Transverse colon (tissue), 4 donors: ENCODE measurements at regions not wholly inside any gene's neighbourhood (a gene's known extent, or its start where the extent isn't known, plus 50 kb on each side); places are given as distances from the start of the nearest gene placed in this dataset.

Experiments
- DNase-seq: peaks from one replicate; pipeline ENCODE4 v3.0.0-alpha.2; 2019
- H3K27ac ChIP-seq, 4 donors: fragments of 200-600 bp; sonication (generic); 2 replicates each; pipeline ENCODE4 v1.5.1; 2016 to 2018; ENCODE audit warnings: inconsistent platforms in 4 of 4
- H3K27me3 ChIP-seq: fragments of 200-600 bp; sonication (generic); 2 replicates; pipeline ENCODE4 v1.5.1; 2017; ENCODE audit warnings: inconsistent platforms
- H3K36me3 ChIP-seq, 4 donors: fragments of 200-600 bp; sonication (generic); 2 replicates each; pipeline ENCODE4 v1.5.1; 2017 to 2019; ENCODE audit warnings: inconsistent platforms in 4 of 4
- H3K4me1 ChIP-seq, 4 donors: fragments of 200-600 bp; sonication (generic); 2 replicates each; pipeline ENCODE4 v1.5.1; 2017 to 2020; ENCODE audit warnings: inconsistent platforms in 4 of 4
- H3K4me3 ChIP-seq, 4 donors: fragments of 200-600 bp; sonication (generic); 1 replicate in 1 of 4; 2 replicates in 3 of 4; pipeline versions ENCODE4 v1.5.1 to v1.6.1; 2017 to 2019; ENCODE audit warnings: inconsistent platforms in 4 of 4
- H3K9me3 ChIP-seq, 2 donors: fragments of 200-600 bp; sonication (generic); 2 replicates each; pipeline ENCODE4 v1.5.1; 2017 to 2019; ENCODE audit warnings: inconsistent platforms in 2 of 2
- EP300 ChIP-seq: sonication (generic); formaldehyde crosslinking; IDR thresholded peaks from one replicate; pipeline ENCODE4 v1.6.1; 2017; ENCODE audit warnings: antibody characterized with exemption, low read depth
- POLR2A ChIP-seq: fragments of 450-650 bp; IDR thresholded peaks from one replicate; pipeline ENCODE4 v1.6.1; 2016; ENCODE audit warnings: antibody characterized with exemption, mild to moderate bottlenecking, moderate library complexity
- POLR2AphosphoS5 ChIP-seq, 3 donors: sonication (generic); formaldehyde crosslinking; IDR thresholded peaks; one replicate each; pipeline ENCODE4 v1.6.1; 2016; ENCODE audit warnings: antibody characterized with exemption in 3 of 3
- WGBS, 2 donors: methylation state at CpG; one replicate each; pipeline ENCODE4 v1.1.5; 2018; ENCODE audit warnings: low coverage in 1 of 2; 5-methylcytosine and 5-hydroxymethylcytosine counted together
- in situ Hi-C, 4 donors: fragments of 200-750 bp; cut with MboI; loops; one replicate each; pipeline versions ENCODE4 v1.15.0 to v1.15.1; 2017; ENCODE audit warnings: low sequenced_read_pairs in 3 of 4, low pct_ligation_motif_present in 1 of 4, low pct_unique_long_range_greater_than_20kb in 1 of 4
- intact Hi-C: fragments of 100-400 bp; cut with DNase I; formaldehyde crosslinking; loops from one replicate; pipeline ENCODE4 v1.15.1; 2023; ENCODE audit warnings: low total_unique reads
- TF ChIP-seq, protein P1 (sequence below), 5 experiments: fragments of 200-600 bp in 3 of 5; fragments of 450-650 bp in 2 of 5; sonication (generic) in 3 of 5; IDR thresholded peaks; 1 replicate in 2 of 5; 2 replicates in 3 of 5; pipeline ENCODE4 v1.5.1; 2016 to 2017; ENCODE audit warnings: antibody characterized with exemption in 5 of 5, inconsistent platforms in 3 of 5, mild to moderate bottlenecking in 2 of 5, moderate library complexity in 1 of 5

DNA sequence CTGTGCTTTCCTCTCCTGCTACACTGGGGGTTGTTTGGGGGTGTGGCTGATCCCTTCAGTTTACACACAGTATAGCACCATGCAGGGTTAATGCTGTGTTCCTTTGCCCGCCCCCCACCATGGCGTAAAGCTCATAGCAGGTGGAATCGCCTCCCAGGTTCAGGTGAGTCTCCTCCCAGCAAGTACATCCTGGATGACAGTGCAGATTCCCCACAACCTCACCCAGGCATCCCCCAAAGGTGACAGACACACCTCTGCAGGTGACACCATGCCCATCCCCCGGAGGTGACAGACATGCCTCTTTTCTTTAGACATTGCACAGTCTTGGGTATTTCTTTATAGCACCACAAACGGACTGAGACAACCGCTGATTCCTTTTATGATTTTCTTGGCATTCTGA is 343.7 kb downstream of the BRD1 start:
- H3K4me1 ChIP-seq: no peaks in the 10 kb centered on the region
- H3K36me3 ChIP-seq: no peaks in the 10 kb centered on the region
- H3K9me3 ChIP-seq: no peaks in the 10 kb centered on the region
- intact Hi-C loops (no loop called here), in situ Hi-C loops (no loop called here)
- WGBS, 2 donors: 79% methylated on average over 6 of the region's 6 CpGs; no CpG with 5 or more reads in 1 of the 2 donors
- H3K27ac ChIP-seq: no peak overlapping the region
- H3K27me3 ChIP-seq: peaks cover 29% of the 10 kb centered on the region
- no peak overlapping the region for H3K4me3 ChIP-seq
- DNase-seq: no peak
- no peak for TF ChIP-seq POLR2AphosphoS5 (IDR thresholded peaks at IDR 0.05)
- TF ChIP-seq EP300: no peak
- TF ChIP-seq POLR2A: no peak
- TF ChIP-seq, protein P1, sequence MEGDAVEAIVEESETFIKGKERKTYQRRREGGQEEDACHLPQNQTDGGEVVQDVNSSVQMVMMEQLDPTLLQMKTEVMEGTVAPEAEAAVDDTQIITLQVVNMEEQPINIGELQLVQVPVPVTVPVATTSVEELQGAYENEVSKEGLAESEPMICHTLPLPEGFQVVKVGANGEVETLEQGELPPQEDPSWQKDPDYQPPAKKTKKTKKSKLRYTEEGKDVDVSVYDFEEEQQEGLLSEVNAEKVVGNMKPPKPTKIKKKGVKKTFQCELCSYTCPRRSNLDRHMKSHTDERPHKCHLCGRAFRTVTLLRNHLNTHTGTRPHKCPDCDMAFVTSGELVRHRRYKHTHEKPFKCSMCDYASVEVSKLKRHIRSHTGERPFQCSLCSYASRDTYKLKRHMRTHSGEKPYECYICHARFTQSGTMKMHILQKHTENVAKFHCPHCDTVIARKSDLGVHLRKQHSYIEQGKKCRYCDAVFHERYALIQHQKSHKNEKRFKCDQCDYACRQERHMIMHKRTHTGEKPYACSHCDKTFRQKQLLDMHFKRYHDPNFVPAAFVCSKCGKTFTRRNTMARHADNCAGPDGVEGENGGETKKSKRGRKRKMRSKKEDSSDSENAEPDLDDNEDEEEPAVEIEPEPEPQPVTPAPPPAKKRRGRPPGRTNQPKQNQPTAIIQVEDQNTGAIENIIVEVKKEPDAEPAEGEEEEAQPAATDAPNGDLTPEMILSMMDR (IDR thresholded peaks at IDR 0.05): no peak

DNA sequence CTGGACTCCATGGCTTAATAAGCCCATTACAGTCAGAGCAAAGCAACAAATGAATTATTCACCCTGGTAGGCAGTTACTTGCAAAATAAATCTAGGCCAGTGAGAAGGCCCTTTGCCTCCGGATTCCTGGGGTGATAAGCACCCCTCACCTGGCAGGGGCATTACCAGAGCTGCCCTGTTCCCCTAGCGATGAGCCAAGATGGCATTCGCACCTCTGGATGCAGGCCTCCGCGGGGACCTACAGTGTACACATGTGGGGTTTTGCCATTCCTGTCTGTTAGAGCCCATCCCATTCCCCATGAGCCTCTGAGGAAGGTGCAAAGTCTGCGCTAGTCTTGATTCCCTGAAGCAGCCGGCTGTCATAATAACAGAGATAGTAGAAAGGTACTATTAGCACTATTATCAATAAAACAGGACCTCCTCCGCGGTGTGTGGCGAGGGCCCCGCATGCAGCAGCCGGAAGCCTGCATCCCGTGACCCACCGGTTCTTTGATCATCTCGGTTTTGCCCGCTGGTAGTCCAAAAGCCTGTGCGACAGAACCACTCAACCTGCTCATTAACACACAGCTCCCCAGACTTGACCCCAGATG is 344.3 kb downstream of the BRD1 start:
- Histone ChIP-seq H3K27ac (no peak overlapping the region), H3K9me3 (no peaks in the 10 kb centered on the region), H3K36me3 (no peaks in the 10 kb centered on the region), H3K4me3 (no peak overlapping the region), H3K27me3 (peaks cover 29% of the 10 kb centered on the region), H3K4me1 (no peaks in the 10 kb centered on the region)
- DNase-seq: no peak
- intact Hi-C loops: no loop called here
- 87% methylated on average over 17 of the region's 17 CpGs; no CpG with 5 or more reads in 1 of the 2 donors for WGBS, 2 donors
- TF ChIP-seq POLR2AphosphoS5 (IDR thresholded peaks at IDR 0.05): no peak
- TF ChIP-seq, protein P1 (IDR thresholded peaks at IDR 0.05): no peak
- no peak for TF ChIP-seq EP300
- no peak for TF ChIP-seq POLR2A
- in situ Hi-C loops: no loop called here

DNA sequence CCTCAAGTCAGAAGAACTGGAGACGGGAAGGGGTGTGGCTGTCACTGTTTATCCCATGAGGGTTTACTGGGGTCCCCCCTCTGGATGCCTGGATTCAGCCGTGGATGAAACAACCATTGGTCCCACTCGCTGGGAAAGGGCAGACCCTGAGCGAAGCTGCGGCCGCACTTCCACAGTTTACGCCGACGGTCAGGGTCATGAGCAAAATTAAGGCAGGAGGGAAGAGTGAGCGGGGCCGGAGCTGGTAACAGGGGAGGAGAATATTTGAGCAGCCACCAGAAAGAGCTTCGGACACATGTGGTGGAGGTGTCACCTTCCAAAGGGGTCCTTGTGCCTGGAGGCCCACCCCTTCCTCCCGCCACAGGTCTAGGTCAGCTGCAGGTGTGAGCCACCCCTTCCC is 344.9 kb downstream of the BRD1 start:
- no peak overlapping the region for H3K27ac ChIP-seq
- H3K27me3 ChIP-seq: peaks cover 29% of the 10 kb centered on the region
- in situ Hi-C loops (no loop called here), intact Hi-C loops (no loop called here)
- TF ChIP-seq, protein P1 (IDR thresholded peaks at IDR 0.05): no peak
- TF ChIP-seq EP300 (no peak), POLR2AphosphoS5 (IDR thresholded peaks at IDR 0.05) (no peak), POLR2A (no peak)
- H3K9me3 ChIP-seq: no peaks in the 10 kb centered on the region
- no peak for DNase-seq
- H3K4me3 ChIP-seq: no peak overlapping the region
- no peaks in the 10 kb centered on the region for H3K36me3 ChIP-seq
- 80% methylated on average over 13 of the region's 13 CpGs; no CpG with 5 or more reads in 1 of the 2 donors for WGBS, 2 donors
- H3K4me1 ChIP-seq: no peaks in the 10 kb centered on the region

DNA sequence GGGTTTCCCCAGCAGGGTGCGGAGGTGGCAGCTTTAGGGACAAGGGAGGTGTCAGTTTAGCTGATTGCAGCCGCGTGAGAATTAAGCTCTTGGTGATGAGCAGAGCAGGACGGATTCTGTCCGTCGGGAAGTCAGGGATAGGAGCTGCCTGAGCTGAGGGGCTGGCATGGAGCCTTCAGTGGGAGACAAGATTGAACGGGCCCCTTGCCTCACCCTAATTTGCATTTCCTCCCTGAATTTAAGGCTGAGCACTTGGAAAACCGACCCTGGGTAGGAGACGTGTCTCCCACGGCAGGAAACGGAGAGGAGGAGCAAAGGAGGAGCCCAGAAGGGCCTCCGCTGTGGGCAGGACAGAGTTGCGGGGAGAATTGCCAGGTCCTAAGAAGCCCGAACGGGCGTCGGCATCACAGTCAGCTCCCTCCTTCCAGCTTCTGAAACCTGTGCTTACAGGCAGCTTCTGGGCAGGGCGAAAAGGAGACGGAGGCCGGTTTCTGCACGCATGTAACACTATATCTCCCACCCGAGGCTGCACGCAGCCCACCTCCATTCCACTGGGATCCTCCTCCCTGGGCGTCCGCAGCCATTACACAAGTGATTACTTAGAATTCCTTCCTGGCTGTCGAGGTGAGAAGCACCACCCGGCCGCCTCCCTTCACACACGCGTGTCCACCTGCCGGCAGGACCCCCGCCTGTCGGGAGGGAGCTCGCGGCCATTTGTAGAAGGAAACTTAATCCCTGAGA is 345.8 kb downstream of the BRD1 start:
- Histone ChIP-seq H3K4me1 (no peaks in the 10 kb centered on the region), H3K4me3 (no peak overlapping the region), H3K9me3 (no peaks in the 10 kb centered on the region), H3K36me3 (no peaks in the 10 kb centered on the region), H3K27ac (no peak overlapping the region), H3K27me3 (peaks cover 29% of the 10 kb centered on the region)
- in situ Hi-C loops: no loop called here
- intact Hi-C loops: no loop called here
- no peak for TF ChIP-seq EP300
- no peak for TF ChIP-seq POLR2A
- TF ChIP-seq, protein P1 (IDR thresholded peaks at IDR 0.05): no peak
- TF ChIP-seq POLR2AphosphoS5 (IDR thresholded peaks at IDR 0.05): no peak
- no peak for DNase-seq
- WGBS, 2 donors: 26 to 34% methylated on average over 17 to 31 of the region's 35 CpGs
